ENCODE measurements at regions not wholly inside any gene's neighbourhood (a gene's known extent, or its start where the extent isn't known, plus 50 kb on each side); places are given as distances from the start of the nearest gene placed in this dataset.
"Not testable (repeated sequence)": the region's sequence is repeated elsewhere in the genome, so short reads cannot be mapped to it uniquely, and the experiment has no call there.

GRCh38 chr1:177706977-177707376 lies 262.9 kb downstream of the SEC16B start:
- DNase-seq, result no peak
- POLR2A ChIA-PET, result no interaction called here
- Mint-ChIP-seq H3K4me1 (no peaks in the 10 kb centered on the region), H3K36me3 (ENCODE audit: low read depth) (no peaks in the 10 kb centered on the region), H3K9me3 (no peaks in the 10 kb centered on the region), H3K27me3 (no peaks in the 10 kb centered on the region), H3K27ac (no peak overlapping the region), H3K4me3 (no peak overlapping the region)
- CTCF ChIA-PET, result no interaction called here

DNA sequence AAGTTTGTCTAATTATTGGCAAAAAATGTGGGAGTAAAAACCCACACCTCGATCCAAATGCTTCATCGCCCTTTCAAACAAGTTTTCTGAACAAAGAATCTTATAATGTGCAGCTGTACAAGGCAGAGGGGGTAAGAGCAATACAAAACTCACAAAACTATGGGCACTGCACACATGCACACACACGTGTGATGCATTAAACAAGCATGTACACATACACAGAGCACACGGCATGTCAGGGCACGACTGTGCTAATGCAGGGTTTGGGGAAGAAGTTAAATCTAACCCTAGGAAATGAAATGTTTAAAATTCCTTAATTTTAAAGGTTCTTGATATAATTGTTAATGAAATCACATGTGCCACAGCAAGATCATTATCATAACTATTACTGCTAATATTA lies 264.0 kb downstream of the SEC16B start:
- CTCF ChIA-PET, result no interaction called here
- POLR2A ChIA-PET, result no interaction called here
- H3K36me3 Mint-ChIP-seq (ENCODE audit: low read depth), result no peaks in the 10 kb centered on the region
- DNase-seq, result no peak
- no peak overlapping the region for H3K4me3 Mint-ChIP-seq
- H3K9me3 Mint-ChIP-seq, result no peaks in the 10 kb centered on the region
- no peak overlapping the region for H3K27ac Mint-ChIP-seq
- H3K4me1 Mint-ChIP-seq, result no peaks in the 10 kb centered on the region
- no peaks in the 10 kb centered on the region for H3K27me3 Mint-ChIP-seq

GRCh38 chr1:177703888-177704446 lies 265.9 kb downstream of the SEC16B start:
- ChIA-PET POLR2A (no interaction called here), CTCF (no interaction called here)
- H3K9me3 Mint-ChIP-seq, result no peaks in the 10 kb centered on the region
- H3K27ac Mint-ChIP-seq, result no peak overlapping the region
- H3K27me3 Mint-ChIP-seq, result no peaks in the 10 kb centered on the region
- no peaks in the 10 kb centered on the region for H3K36me3 Mint-ChIP-seq (ENCODE audit: low read depth)
- DNase-seq, result no peak
- no peaks in the 10 kb centered on the region for H3K4me1 Mint-ChIP-seq
- no peak overlapping the region for H3K4me3 Mint-ChIP-seq

DNA sequence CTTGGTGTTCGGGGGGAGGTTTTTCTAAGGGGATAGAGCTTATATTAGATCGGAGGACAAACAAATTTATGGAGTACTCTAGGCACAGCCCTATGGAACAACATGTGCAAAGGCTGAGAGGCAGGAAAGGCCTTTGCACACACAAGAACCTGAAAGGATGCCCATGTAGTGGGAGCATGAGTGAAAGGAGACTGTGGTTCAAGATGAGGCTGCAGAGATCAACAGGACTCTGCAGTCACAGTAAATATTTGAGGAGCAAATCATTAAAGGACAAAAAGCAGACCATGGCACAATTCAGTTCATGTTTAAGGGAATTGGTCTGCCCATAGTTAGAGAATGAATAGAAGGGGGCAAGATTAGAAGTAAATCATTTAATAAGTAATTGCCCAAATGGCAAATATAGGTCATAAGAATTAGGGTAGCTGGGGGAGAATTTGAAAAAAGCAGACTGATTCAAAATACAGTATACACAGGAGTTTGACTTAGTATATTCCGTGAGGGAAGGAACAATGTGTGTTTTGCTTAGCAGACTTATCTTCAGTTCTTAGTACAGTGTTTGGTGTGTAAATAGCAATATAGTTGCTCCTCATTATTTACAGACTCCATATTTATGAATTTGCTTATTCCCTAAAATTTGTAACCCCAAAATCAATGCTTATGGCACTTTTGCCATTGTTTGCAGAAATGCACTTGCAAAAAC lies 268.1 kb downstream of the SEC16B start:
- DNase-seq, result no peak
- Mint-ChIP-seq H3K27ac (no peak overlapping the region), H3K36me3 (ENCODE audit: low read depth) (no peaks in the 10 kb centered on the region), H3K4me3 (no peak overlapping the region), H3K9me3 (no peaks in the 10 kb centered on the region), H3K4me1 (no peaks in the 10 kb centered on the region), H3K27me3 (no peaks in the 10 kb centered on the region)
- CTCF ChIA-PET, result no interaction called here
- POLR2A ChIA-PET, result no interaction called here

GRCh38 chr1:177700856-177701255 lies 269.0 kb downstream of the SEC16B start:
- H3K4me3 Mint-ChIP-seq, result no peak overlapping the region
- POLR2A ChIA-PET, result no interaction called here
- no peaks in the 10 kb centered on the region for H3K4me1 Mint-ChIP-seq

GRCh38 chr1:177690996-177691395 lies 278.9 kb downstream of the SEC16B start:
- CTCF ChIA-PET, result no interaction called here
- Mint-ChIP-seq H3K27me3 (no peaks in the 10 kb centered on the region), H3K36me3 (ENCODE audit: low read depth) (no peaks in the 10 kb centered on the region), H3K4me1 (no peaks in the 10 kb centered on the region), H3K4me3 (no peak overlapping the region), H3K9me3 (peaks cover 12% of the 10 kb centered on the region), H3K27ac (no peak overlapping the region)
- POLR2A ChIA-PET, result no interaction called here
- no peak for DNase-seq

More at GRCh38 chr1:177700856-177701255, 269.0 kb downstream of the SEC16B start:
- DNase-seq, result no peak
- Mint-ChIP-seq H3K27ac (no peak overlapping the region), H3K27me3 (no peaks in the 10 kb centered on the region), H3K9me3 (no peaks in the 10 kb centered on the region), H3K36me3 (ENCODE audit: low read depth) (no peaks in the 10 kb centered on the region)
- CTCF ChIA-PET, result no interaction called here

GRCh38 chr1:177687544-177687943 lies 282.3 kb downstream of the SEC16B start:
- CTCF ChIA-PET, result no interaction called here
- Mint-ChIP-seq H3K27ac (no peak overlapping the region), H3K36me3 (ENCODE audit: low read depth) (no peaks in the 10 kb centered on the region), H3K9me3 (peaks cover 10% of the 10 kb centered on the region), H3K4me3 (no peak overlapping the region), H3K4me1 (no peaks in the 10 kb centered on the region), H3K27me3 (no peaks in the 10 kb centered on the region)
- DNase-seq, result no peak
- POLR2A ChIA-PET, result no interaction called here

GRCh38 chr1:177686933-177687332 lies 282.9 kb downstream of the SEC16B start:
- ChIA-PET CTCF (no interaction called here), POLR2A (no interaction called here)
- H3K4me3 Mint-ChIP-seq, result no peak overlapping the region
- H3K4me1 Mint-ChIP-seq, result no peaks in the 10 kb centered on the region
- no peaks in the 10 kb centered on the region for H3K27me3 Mint-ChIP-seq
- peaks cover 10% of the 10 kb centered on the region for H3K9me3 Mint-ChIP-seq
- H3K36me3 Mint-ChIP-seq (ENCODE audit: low read depth), result no peaks in the 10 kb centered on the region
- no peak for DNase-seq
- no peak overlapping the region for H3K27ac Mint-ChIP-seq

- CTCF ChIA-PET, result no interaction called here
- H3K36me3 Mint-ChIP-seq (ENCODE audit: low read depth), result no peaks in the 10 kb centered on the region
- no peak for DNase-seq
- H3K4me3 Mint-ChIP-seq, result no peak overlapping the region
- no peaks in the 10 kb centered on the region for H3K9me3 Mint-ChIP-seq
- POLR2A ChIA-PET, result no interaction called here
- no peak overlapping the region for H3K27ac Mint-ChIP-seq
- H3K27me3 Mint-ChIP-seq, result no peaks in the 10 kb centered on the region
- H3K4me1 Mint-ChIP-seq, result no peaks in the 10 kb centered on the region
Observed at GRCh38 chr1:177669161-177669560, 300.7 kb downstream of the SEC16B start.

GRCh38 chr1:177665935-177666334 lies 303.9 kb downstream of the SEC16B start:
- no peak for DNase-seq
- Mint-ChIP-seq H3K4me3 (no peak overlapping the region), H3K36me3 (ENCODE audit: low read depth) (no peaks in the 10 kb centered on the region), H3K4me1 (no peaks in the 10 kb centered on the region), H3K27ac (no peak overlapping the region), H3K9me3 (no peaks in the 10 kb centered on the region), H3K27me3 (no peaks in the 10 kb centered on the region)
- POLR2A ChIA-PET, result no interaction called here
- CTCF ChIA-PET, result no interaction called here

GRCh38 chr1:177664742-177665141 lies 305.1 kb downstream of the SEC16B start:
- H3K27ac Mint-ChIP-seq; H3K9me3 Mint-ChIP-seq; H3K4me1 Mint-ChIP-seq; H3K27me3 Mint-ChIP-seq; H3K36me3 Mint-ChIP-seq (ENCODE audit: low read depth); POLR2A ChIA-PET; CTCF ChIA-PET; H3K4me3 Mint-ChIP-seq; DNase-seq: not testable (repeated sequence)

- no peak overlapping the region for H3K27ac Mint-ChIP-seq
- POLR2A ChIA-PET, result no interaction called here
- no peaks in the 10 kb centered on the region for H3K27me3 Mint-ChIP-seq
- H3K4me3 Mint-ChIP-seq, result no peak overlapping the region
- no peaks in the 10 kb centered on the region for H3K4me1 Mint-ChIP-seq
- DNase-seq, result no peak
- CTCF ChIA-PET, result interaction anchor here (0.6 kb wide), 1 partner anchor 599 kb away, joined by 3 read pairs; no protein-coding TSS in a partner anchor
- H3K9me3 Mint-ChIP-seq, result peaks cover 5% of the 10 kb centered on the region
- H3K36me3 Mint-ChIP-seq (ENCODE audit: low read depth), result no peaks in the 10 kb centered on the region
Observed at GRCh38 chr1:177660188-177660587, 309.7 kb downstream of the SEC16B start.

- no peak for DNase-seq
- no peak overlapping the region for H3K27ac Mint-ChIP-seq
- POLR2A ChIA-PET, result no interaction called here
- CTCF ChIA-PET, result no interaction called here
- no peak overlapping the region for H3K4me3 Mint-ChIP-seq
- H3K27me3 Mint-ChIP-seq, result no peaks in the 10 kb centered on the region
- peaks cover 5% of the 10 kb centered on the region for H3K9me3 Mint-ChIP-seq
- no peaks in the 10 kb centered on the region for H3K36me3 Mint-ChIP-seq (ENCODE audit: low read depth)
- H3K4me1 Mint-ChIP-seq, result no peaks in the 10 kb centered on the region
Observed at GRCh38 chr1:177659281-177659680, 310.6 kb downstream of the SEC16B start.

- Mint-ChIP-seq H3K36me3 (ENCODE audit: low read depth) (no peaks in the 10 kb centered on the region), H3K4me1 (no peaks in the 10 kb centered on the region), H3K27me3 (no peaks in the 10 kb centered on the region), H3K4me3 (no peak overlapping the region), H3K9me3 (peaks cover 5% of the 10 kb centered on the region), H3K27ac (no peak overlapping the region)
- DNase-seq, result no peak
- ChIA-PET CTCF (no interaction called here), POLR2A (no interaction called here)
Observed at GRCh38 chr1:177656598-177656997, 313.3 kb downstream of the SEC16B start.
